NB4 (cell line): ENCODE measurements at regions not wholly inside any gene's neighbourhood (a gene's known extent, or its start where the extent isn't known, plus 50 kb on each side); places are given as distances from the start of the nearest gene placed in this dataset.

Source experiments
- MYC ChIP-seq: IDR thresholded peaks from 2 replicates; pipeline ENCODE4 v1.6.1; 2011; ENCODE audit warnings: low read depth, low read length
- POLR2A ChIP-seq: IDR thresholded peaks from 2 replicates; pipeline ENCODE4 v1.6.1; 2011; ENCODE audit warnings: mild to moderate bottlenecking; ENCODE audit not compliant: insufficient read length; ENCODE audit errors: extremely low read depth
- TF ChIP-seq, protein P1 (sequence below): IDR thresholded peaks from one replicate; pipeline ENCODE4 v1.5.1; 2012; ENCODE audit warnings: low read depth, low read length
- TF ChIP-seq, protein P2 (sequence below): IDR thresholded peaks from 2 replicates; pipeline ENCODE4 v1.6.1; 2011; ENCODE audit warnings: low read depth, low read length

DNA sequence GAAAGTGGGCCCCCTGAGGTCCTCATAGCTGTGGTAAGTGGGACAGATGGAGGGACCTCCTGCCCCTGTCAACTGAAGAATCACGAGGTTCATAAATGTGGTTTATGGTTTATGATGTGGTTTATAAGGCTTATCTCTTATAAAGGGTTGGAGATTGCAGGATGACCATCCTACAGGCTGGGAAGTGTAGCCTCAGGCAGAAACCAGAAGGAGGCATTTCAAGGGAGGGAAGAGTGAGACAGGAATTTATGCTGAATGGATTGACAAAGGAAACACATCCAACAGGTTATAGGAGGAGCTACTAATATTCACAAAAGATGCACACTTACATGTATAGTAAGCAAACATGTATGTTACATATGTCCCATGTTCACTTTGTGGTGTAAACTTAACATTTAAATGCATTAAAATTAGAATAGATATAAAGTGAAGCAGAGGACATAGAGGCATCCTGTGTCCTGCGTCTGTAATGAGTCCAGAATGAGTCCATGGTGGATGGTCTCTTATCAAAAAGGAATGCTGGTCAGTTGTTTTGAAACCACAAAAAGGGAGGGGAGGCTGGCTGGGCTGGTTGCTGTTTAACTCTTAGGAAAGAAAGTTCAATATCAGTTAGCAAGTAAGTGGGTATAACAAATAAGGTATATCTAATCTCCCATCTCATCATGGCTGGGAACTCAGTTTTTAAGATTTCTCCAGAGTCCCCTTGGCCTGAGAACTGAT is 149.0 kb upstream of the RMST start:
- TF ChIP-seq MYC (no peak), POLR2A (no peak)
- TF ChIP-seq, protein P1, sequence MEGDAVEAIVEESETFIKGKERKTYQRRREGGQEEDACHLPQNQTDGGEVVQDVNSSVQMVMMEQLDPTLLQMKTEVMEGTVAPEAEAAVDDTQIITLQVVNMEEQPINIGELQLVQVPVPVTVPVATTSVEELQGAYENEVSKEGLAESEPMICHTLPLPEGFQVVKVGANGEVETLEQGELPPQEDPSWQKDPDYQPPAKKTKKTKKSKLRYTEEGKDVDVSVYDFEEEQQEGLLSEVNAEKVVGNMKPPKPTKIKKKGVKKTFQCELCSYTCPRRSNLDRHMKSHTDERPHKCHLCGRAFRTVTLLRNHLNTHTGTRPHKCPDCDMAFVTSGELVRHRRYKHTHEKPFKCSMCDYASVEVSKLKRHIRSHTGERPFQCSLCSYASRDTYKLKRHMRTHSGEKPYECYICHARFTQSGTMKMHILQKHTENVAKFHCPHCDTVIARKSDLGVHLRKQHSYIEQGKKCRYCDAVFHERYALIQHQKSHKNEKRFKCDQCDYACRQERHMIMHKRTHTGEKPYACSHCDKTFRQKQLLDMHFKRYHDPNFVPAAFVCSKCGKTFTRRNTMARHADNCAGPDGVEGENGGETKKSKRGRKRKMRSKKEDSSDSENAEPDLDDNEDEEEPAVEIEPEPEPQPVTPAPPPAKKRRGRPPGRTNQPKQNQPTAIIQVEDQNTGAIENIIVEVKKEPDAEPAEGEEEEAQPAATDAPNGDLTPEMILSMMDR: no peak
- TF ChIP-seq, protein P2, sequence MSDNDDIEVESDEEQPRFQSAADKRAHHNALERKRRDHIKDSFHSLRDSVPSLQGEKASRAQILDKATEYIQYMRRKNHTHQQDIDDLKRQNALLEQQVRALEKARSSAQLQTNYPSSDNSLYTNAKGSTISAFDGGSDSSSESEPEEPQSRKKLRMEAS: no peak
